ENCODE measurements at regions not wholly inside any gene's neighbourhood (a gene's known extent, or its start where the extent isn't known, plus 50 kb on each side); places are given as distances from the start of the nearest gene placed in this dataset.

GRCh38 chr18:42563995-42564394 lies 551.5 kb downstream of the RIT2 start:
- TF ChIP-seq CTCF (conservative IDR thresholded peaks at IDR 0.05 in 1 of 2, IDR thresholded peaks at IDR 0.05 in 1 of 2; ENCODE audit: low read depth in 1 of 2, low read length in 2 of 2) = no peak
- TF ChIP-seq EZH2 (IDR thresholded peaks at IDR 0.05; ENCODE audit: low read length, missing control alignments) = no peak

All from fibroblast of lung (primary cell).